Suprapubic skin (tissue), 4 donors: ENCODE measurements at regions not wholly inside any gene's neighbourhood (a gene's known extent, or its start where the extent isn't known, plus 50 kb on each side); places are given as distances from the start of the nearest gene placed in this dataset.

Experiments used
- DNase-seq, 2 donors: peaks; one replicate each; pipeline ENCODE4 v3.0.0-alpha.2; 2019; ENCODE audit warnings: low spot score in 2 of 2
- H3K27ac ChIP-seq: fragments of 200-600 bp; sonication (generic); one replicate; pipeline ENCODE4 v1.5.1; 2019
- H3K27me3 ChIP-seq: fragments of 200-600 bp; sonication (generic); one replicate; pipeline ENCODE4 v1.5.1; 2019
- H3K36me3 ChIP-seq: fragments of 200-600 bp; sonication (generic); one replicate; pipeline ENCODE4 v1.5.1; 2019
- H3K4me1 ChIP-seq: fragments of 200-600 bp; sonication (generic); one replicate; pipeline ENCODE4 v1.5.1; 2019
- H3K4me3 ChIP-seq: fragments of 200-600 bp; sonication (generic); one replicate; pipeline ENCODE4 v1.5.1; 2019; ENCODE audit warnings: mild to moderate bottlenecking
- H3K9me3 ChIP-seq: fragments of 200-600 bp; sonication (generic); one replicate; pipeline ENCODE4 v1.5.1; 2019
- EP300 ChIP-seq: sonication (generic); formaldehyde crosslinking; IDR thresholded peaks from one replicate; pipeline ENCODE4 v1.6.1; 2017; ENCODE audit warnings: antibody characterized with exemption
- POLR2A ChIP-seq, 2 donors: fragments of 450-650 bp; IDR thresholded peaks; one replicate each; pipeline ENCODE4 v1.6.1; 2017; ENCODE audit warnings: antibody characterized with exemption in 2 of 2, mild to moderate bottlenecking in 2 of 2, moderate library complexity in 2 of 2
- POLR2AphosphoS5 ChIP-seq, 3 donors: sonication (generic); formaldehyde crosslinking; IDR thresholded peaks; one replicate each; pipeline ENCODE4 v1.6.1; 2017; ENCODE audit warnings: antibody characterized with exemption in 3 of 3
- WGBS: methylation state at CpG from one replicate; pipeline ENCODE4 v1.1.5; 2018; 5-methylcytosine and 5-hydroxymethylcytosine counted together
- TF ChIP-seq, protein P1 (sequence below), 2 donors: fragments of 200-600 bp in 1 of 2; fragments of 450-650 bp in 1 of 2; sonication (generic) in 1 of 2; IDR thresholded peaks; one replicate each; pipeline ENCODE4 v1.5.1; 2016 to 2019; ENCODE audit warnings: antibody characterized with exemption in 2 of 2, mild to moderate bottlenecking in 1 of 2, moderate library complexity in 1 of 2

DNA sequence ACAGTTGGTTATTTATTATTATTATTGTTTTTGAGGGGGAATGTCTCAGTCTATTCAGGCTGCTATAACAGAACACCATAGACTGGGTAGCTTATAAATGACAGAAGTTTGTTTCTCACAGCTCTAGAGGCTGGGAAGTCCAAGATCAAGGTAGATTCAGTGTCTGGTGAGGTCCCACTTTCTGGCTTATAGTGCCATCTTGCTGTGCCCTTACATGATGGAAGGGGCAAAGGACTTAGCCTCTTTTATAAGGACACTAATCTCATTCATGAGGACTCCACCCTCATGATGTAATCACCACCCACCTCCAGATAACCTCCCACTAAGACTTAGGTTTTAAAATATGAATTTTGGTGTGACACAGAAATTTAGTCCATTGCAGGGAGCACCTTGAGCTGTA is 224.6 kb downstream of the HAPSTR1 start:
- DNase-seq = no peak
- TF ChIP-seq EP300 (no peak), POLR2AphosphoS5 (IDR thresholded peaks at IDR 0.05) (no peak), POLR2A (IDR thresholded peaks at IDR 0.05) (no peak)
- TF ChIP-seq, protein P1, sequence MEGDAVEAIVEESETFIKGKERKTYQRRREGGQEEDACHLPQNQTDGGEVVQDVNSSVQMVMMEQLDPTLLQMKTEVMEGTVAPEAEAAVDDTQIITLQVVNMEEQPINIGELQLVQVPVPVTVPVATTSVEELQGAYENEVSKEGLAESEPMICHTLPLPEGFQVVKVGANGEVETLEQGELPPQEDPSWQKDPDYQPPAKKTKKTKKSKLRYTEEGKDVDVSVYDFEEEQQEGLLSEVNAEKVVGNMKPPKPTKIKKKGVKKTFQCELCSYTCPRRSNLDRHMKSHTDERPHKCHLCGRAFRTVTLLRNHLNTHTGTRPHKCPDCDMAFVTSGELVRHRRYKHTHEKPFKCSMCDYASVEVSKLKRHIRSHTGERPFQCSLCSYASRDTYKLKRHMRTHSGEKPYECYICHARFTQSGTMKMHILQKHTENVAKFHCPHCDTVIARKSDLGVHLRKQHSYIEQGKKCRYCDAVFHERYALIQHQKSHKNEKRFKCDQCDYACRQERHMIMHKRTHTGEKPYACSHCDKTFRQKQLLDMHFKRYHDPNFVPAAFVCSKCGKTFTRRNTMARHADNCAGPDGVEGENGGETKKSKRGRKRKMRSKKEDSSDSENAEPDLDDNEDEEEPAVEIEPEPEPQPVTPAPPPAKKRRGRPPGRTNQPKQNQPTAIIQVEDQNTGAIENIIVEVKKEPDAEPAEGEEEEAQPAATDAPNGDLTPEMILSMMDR (IDR thresholded peaks at IDR 0.05) = no peak

DNA sequence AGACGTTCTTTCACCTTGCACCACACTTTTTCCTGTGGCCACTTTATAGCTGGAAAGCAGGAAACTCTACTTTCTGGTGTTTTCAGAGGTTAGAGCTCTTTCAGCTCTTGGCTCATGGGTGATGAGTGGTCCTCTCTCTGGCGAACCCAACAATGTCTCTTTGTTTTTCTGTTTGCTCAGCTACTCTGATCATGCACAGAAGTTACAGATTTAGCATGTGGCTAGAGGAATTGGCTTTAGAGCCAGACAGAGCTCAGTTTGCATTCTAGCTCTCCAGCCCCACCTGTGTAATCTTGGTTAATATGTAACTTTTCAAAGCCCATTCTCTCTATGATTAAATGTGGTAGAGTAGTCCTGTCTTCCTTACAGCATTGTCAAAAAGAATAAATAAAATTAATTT is 225.2 kb downstream of the HAPSTR1 start:
- no peaks in the 10 kb centered on the region for H3K27me3 ChIP-seq
- 58% methylated on average over 2 of the region's 2 CpGs for WGBS

More for the DNA sequence above, 224.6 kb downstream of the HAPSTR1 start:
- H3K36me3 ChIP-seq = no peaks in the 10 kb centered on the region
- H3K27ac ChIP-seq = no peak overlapping the region
- H3K9me3 ChIP-seq = no peaks in the 10 kb centered on the region
- H3K4me3 ChIP-seq = no peak overlapping the region
- H3K4me1 ChIP-seq = no peaks in the 10 kb centered on the region
- H3K27me3 ChIP-seq = no peaks in the 10 kb centered on the region

DNA sequence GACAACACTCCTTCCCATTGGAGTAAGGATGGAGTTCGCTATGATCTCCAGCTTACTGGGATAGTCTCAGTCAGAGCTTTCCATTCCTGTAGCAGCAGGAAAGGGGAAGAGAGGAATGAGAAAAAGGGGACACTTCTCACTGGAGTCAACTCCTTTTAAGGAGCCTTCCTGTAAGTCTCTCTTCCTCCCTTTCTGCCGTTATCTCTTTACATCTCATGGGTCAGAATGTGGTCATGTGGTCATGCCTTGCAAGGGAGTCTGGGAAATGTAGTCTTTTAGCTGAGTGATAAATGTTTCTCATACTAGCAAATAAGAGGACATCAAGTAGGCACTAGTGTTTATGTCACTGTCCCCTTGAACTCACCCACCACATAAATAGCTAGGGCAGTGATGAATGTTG is 227.3 kb downstream of the HAPSTR1 start:
- no peak overlapping the region for H3K27ac ChIP-seq
- 61% methylated on average over 2 of the region's 2 CpGs for WGBS
- no peak for DNase-seq
- no peaks in the 10 kb centered on the region for H3K27me3 ChIP-seq
- no peaks in the 10 kb centered on the region for H3K9me3 ChIP-seq
- TF ChIP-seq EP300 (no peak), POLR2A (IDR thresholded peaks at IDR 0.05) (no peak), POLR2AphosphoS5 (IDR thresholded peaks at IDR 0.05) (no peak)
- TF ChIP-seq, protein P1 (IDR thresholded peaks at IDR 0.05) = no peak
- no peaks in the 10 kb centered on the region for H3K36me3 ChIP-seq
- H3K4me3 ChIP-seq = no peak overlapping the region
- H3K4me1 ChIP-seq = peaks cover 3% of the 10 kb centered on the region

More for the DNA sequence above, 225.2 kb downstream of the HAPSTR1 start:
- Histone ChIP-seq H3K9me3 (no peaks in the 10 kb centered on the region), H3K27ac (no peak overlapping the region), H3K4me3 (no peak overlapping the region), H3K36me3 (no peaks in the 10 kb centered on the region), H3K4me1 (no peaks in the 10 kb centered on the region)
- DNase-seq = no peak
- TF ChIP-seq, protein P1 (IDR thresholded peaks at IDR 0.05) = no peak
- TF ChIP-seq POLR2AphosphoS5 (IDR thresholded peaks at IDR 0.05) (no peak), POLR2A (IDR thresholded peaks at IDR 0.05) (no peak), EP300 (no peak)

DNA sequence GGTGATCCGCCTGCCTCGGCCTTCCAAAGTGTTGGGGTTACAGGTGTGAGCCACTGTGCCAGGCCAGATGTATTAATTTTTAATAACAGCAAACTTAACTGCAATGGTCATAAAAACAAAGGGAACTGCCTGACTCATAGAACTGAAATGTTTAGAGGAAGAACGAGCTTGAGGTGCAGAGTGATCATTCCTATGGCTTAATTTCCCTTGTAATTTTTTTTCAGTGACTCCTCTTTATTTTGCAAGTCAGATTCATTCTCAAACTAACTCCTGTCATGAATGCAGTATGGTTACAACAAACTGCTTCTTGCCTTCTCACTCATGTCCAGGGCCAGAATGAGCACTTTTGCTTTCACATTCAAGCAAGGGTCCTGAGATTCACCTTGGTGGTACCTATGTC is 231.3 kb downstream of the HAPSTR1 start:
- peaks cover 3% of the 10 kb centered on the region for H3K4me1 ChIP-seq
- H3K4me3 ChIP-seq = no peak overlapping the region
- WGBS = 63% methylated on average over 3 of the region's 3 CpGs
- no peaks in the 10 kb centered on the region for H3K27me3 ChIP-seq
- no peak for TF ChIP-seq POLR2AphosphoS5 (IDR thresholded peaks at IDR 0.05)
- TF ChIP-seq, protein P1 (IDR thresholded peaks at IDR 0.05) = no peak
- TF ChIP-seq EP300 = no peak
- no peak for TF ChIP-seq POLR2A (IDR thresholded peaks at IDR 0.05)
- no peak overlapping the region for H3K27ac ChIP-seq
- no peak for DNase-seq
- no peaks in the 10 kb centered on the region for H3K9me3 ChIP-seq
- no peaks in the 10 kb centered on the region for H3K36me3 ChIP-seq

DNA sequence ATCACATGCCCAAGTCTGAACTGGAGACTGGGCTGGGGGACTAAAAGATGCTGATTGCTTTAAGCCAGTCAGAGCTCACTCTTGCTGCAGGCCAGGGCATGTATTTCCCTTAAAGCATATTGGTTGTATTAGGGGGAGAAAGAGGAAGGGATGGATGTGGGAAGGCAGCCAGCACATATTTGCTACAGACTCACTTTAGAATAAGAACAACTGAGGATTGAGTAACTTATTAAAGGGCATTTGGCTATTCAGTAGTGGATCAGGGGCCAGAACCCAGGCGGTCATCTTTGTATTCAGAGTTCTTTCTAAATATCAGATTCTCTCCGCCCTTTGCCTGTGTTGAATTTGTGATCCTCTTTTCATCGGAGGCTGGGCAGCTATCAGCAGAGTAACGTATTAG is 231.7 kb downstream of the HAPSTR1 start:
- no peak overlapping the region for H3K4me3 ChIP-seq

More for the DNA sequence above, 231.7 kb downstream of the HAPSTR1 start:
- H3K36me3 ChIP-seq = no peaks in the 10 kb centered on the region
- no peak overlapping the region for H3K27ac ChIP-seq
- WGBS = 60% methylated on average over 4 of the region's 4 CpGs
- H3K9me3 ChIP-seq = no peaks in the 10 kb centered on the region
- H3K4me1 ChIP-seq = peaks cover 3% of the 10 kb centered on the region
- TF ChIP-seq, protein P1 (IDR thresholded peaks at IDR 0.05) = no peak
- no peak for TF ChIP-seq EP300
- no peak for TF ChIP-seq POLR2A (IDR thresholded peaks at IDR 0.05)
- no peak for TF ChIP-seq POLR2AphosphoS5 (IDR thresholded peaks at IDR 0.05)
- no peaks in the 10 kb centered on the region for H3K27me3 ChIP-seq
- no peak for DNase-seq
